ENCODE measurements at regions not wholly inside any gene's neighbourhood (a gene's known extent, or its start where the extent isn't known, plus 50 kb on each side); places are given as distances from the start of the nearest gene placed in this dataset.

DNA sequence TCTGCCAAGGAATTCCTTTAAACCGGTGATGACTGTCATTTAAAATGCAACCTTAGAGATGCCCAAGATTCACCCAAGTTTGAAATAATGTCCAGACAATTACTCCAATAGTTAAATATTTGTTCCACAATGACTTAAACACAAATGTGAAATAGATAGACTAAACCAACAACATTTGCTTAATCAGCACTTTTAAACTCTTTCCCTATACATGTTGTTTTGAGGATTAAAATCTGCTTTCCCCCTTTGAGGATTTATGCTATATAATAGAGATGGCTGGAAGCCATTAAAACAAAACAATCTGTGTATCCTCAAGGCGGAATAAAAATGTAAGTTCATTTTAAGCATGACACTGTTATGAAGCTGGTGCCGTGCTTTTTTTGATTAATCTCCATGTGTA lies 297.8 kb upstream of the RSPO3 start:
- TF ChIP-seq, protein P1, sequence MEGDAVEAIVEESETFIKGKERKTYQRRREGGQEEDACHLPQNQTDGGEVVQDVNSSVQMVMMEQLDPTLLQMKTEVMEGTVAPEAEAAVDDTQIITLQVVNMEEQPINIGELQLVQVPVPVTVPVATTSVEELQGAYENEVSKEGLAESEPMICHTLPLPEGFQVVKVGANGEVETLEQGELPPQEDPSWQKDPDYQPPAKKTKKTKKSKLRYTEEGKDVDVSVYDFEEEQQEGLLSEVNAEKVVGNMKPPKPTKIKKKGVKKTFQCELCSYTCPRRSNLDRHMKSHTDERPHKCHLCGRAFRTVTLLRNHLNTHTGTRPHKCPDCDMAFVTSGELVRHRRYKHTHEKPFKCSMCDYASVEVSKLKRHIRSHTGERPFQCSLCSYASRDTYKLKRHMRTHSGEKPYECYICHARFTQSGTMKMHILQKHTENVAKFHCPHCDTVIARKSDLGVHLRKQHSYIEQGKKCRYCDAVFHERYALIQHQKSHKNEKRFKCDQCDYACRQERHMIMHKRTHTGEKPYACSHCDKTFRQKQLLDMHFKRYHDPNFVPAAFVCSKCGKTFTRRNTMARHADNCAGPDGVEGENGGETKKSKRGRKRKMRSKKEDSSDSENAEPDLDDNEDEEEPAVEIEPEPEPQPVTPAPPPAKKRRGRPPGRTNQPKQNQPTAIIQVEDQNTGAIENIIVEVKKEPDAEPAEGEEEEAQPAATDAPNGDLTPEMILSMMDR (IDR thresholded peaks at IDR 0.05; ENCODE audit: low read depth, low read length), result no peak
- CTCF ChIA-PET, result interaction anchor here (0.8 to 1.3 kb wide), 2 partner anchors 16 to 22 kb away, joined by 3 to 5 read pairs; no protein-coding TSS in a partner anchor

DNA sequence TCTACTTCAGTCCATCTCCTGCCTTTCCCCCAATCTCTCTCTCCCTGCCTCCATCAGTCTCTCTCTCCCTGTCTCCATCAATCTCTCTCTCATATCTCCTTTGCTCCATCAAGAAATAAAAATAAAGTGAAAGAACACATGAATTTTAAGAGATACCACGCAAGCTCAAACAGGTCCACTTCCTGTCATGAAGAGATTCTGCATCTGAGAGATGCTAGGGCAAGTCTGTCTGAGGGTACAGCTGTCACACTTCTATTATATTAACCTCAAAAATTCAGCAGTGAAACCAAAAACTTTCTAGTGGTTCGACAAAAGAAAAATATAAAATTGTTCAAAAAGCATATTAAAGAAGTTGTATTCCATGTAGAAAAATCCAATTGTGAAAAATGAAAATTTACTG lies 296.8 kb upstream of the RSPO3 start:
- Histone ChIP-seq H3K9me3 (ENCODE audit: control insufficient read depth, insufficient read depth, low read length) (no peaks in the 10 kb centered on the region), H3K27me3 (ENCODE audit: control insufficient read depth, insufficient read depth, low read length) (no peaks in the 10 kb centered on the region), H3K4me3 (ENCODE audit: low read depth, low read length) (no peak overlapping the region), H3K27ac (ENCODE audit: low read depth, low read length) (no peak overlapping the region)
- TF ChIP-seq, protein P1 (IDR thresholded peaks at IDR 0.05; ENCODE audit: low read depth, low read length), result no peak
- no peak for DNase-seq (ENCODE audit: low read depth, low spot score)
- POLR2A ChIA-PET, result no interaction called here
- CTCF ChIA-PET, result interaction anchor here (0.8 to 1.1 kb wide), 2 partner anchors 17 to 23 kb away, joined by 3 to 4 read pairs; no protein-coding TSS in a partner anchor

More for the DNA sequence above, 297.8 kb upstream of the RSPO3 start:
- no peak overlapping the region for H3K27ac ChIP-seq (ENCODE audit: low read depth, low read length)
- no peak for DNase-seq (ENCODE audit: low read depth, low spot score)
- H3K9me3 ChIP-seq (ENCODE audit: control insufficient read depth, insufficient read depth, low read length), result no peaks in the 10 kb centered on the region
- H3K4me3 ChIP-seq (ENCODE audit: low read depth, low read length), result no peak overlapping the region
- H3K27me3 ChIP-seq (ENCODE audit: control insufficient read depth, insufficient read depth, low read length), result no peaks in the 10 kb centered on the region
- POLR2A ChIA-PET, result no interaction called here

DNA sequence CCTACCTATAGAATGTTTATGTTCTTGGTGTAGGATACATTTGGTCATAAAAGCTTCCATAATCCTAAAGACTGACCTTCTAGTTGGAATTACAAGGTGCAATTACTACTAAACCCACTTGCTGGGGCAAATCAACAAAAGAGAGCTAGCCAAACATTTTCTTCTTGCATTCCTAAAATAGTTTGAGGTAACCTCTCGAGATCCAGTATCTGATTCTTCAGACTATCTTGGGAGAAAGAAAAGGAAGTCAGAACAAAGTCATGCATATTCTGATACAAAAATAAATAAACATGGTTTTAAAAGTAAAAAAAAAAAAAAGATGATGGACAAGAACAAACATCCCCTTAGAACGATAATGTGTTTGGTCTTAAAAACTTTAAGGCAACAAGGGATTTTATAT lies 294.2 kb upstream of the RSPO3 start:
- no peak overlapping the region for H3K27ac ChIP-seq (ENCODE audit: low read depth, low read length)
- no peak for DNase-seq (ENCODE audit: low read depth, low spot score)
- no peak overlapping the region for H3K4me3 ChIP-seq (ENCODE audit: low read depth, low read length)
- no peaks in the 10 kb centered on the region for H3K27me3 ChIP-seq (ENCODE audit: control insufficient read depth, insufficient read depth, low read length)
- no peaks in the 10 kb centered on the region for H3K9me3 ChIP-seq (ENCODE audit: control insufficient read depth, insufficient read depth, low read length)
- TF ChIP-seq, protein P1 (IDR thresholded peaks at IDR 0.05; ENCODE audit: low read depth, low read length), result no peak
- ChIA-PET CTCF (no interaction called here), POLR2A (no interaction called here)

DNA sequence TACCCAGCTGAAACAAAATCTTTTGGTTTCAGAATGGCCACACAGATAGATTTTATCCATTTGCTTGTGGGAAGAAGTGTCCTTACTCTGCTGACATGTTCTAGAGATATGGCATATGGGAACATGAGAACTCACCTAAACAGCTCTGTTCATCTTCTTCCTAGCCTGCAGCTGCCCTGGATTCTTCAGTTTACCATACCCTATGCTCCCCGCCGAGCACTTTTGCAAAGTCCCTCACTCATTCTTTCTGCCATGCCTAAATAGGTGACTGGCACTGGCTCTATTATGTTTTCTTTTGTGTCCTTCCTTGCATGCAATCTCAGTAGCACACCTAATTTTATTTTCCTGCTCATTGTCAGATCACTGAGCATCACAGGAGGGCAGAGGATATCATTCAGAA lies 293.7 kb upstream of the RSPO3 start:
- no peaks in the 10 kb centered on the region for H3K9me3 ChIP-seq (ENCODE audit: control insufficient read depth, insufficient read depth, low read length)
- no peaks in the 10 kb centered on the region for H3K27me3 ChIP-seq (ENCODE audit: control insufficient read depth, insufficient read depth, low read length)
- no peak for DNase-seq (ENCODE audit: low read depth, low spot score)
- ChIA-PET POLR2A (no interaction called here), CTCF (no interaction called here)
- H3K27ac ChIP-seq (ENCODE audit: low read depth, low read length), result no peak overlapping the region
- no peak overlapping the region for H3K4me3 ChIP-seq (ENCODE audit: low read depth, low read length)
- TF ChIP-seq, protein P1 (IDR thresholded peaks at IDR 0.05; ENCODE audit: low read depth, low read length), result no peak

DNA sequence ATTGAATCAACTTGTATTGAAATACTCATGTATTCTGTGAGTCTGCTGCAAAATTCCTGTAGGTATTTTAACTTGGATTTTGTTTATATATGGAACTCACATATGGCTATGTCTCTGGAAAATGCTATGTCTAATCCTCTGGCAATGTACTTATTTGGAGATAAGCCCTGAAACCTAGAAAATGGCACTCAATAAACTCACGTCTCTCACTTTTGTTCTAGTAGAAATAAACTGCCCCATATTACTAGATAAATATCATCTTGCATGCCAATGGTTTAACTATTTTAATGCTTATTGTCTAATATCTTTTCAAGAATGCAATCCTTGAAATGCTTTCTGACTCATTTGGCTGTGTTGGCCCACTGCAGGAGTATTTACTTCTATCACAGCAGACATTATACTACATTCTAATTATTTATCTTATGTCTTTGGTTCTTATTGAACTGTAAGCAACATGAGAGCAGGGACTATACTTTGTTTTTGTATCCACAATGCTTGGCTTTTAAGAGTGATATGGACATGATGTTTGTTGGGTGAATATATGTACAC lies 292.2 kb upstream of the RSPO3 start:
- CTCF ChIA-PET, result no interaction called here
- Histone ChIP-seq H3K27me3 (ENCODE audit: control insufficient read depth, insufficient read depth, low read length) (no peaks in the 10 kb centered on the region), H3K27ac (ENCODE audit: low read depth, low read length) (no peak overlapping the region), H3K9me3 (ENCODE audit: control insufficient read depth, insufficient read depth, low read length) (no peaks in the 10 kb centered on the region), H3K4me3 (ENCODE audit: low read depth, low read length) (no peak overlapping the region)
- no peak for DNase-seq (ENCODE audit: low read depth, low spot score)
- TF ChIP-seq, protein P1 (IDR thresholded peaks at IDR 0.05; ENCODE audit: low read depth, low read length), result no peak
- POLR2A ChIA-PET, result no interaction called here

Measured in AG04450 (cell line).